ENCODE measurements at regions not wholly inside any gene's neighbourhood (a gene's known extent, or its start where the extent isn't known, plus 50 kb on each side); places are given as distances from the start of the nearest gene placed in this dataset.

GRCh38 chr22:49295465-49295743, 532.3 kb downstream of the BRD1 start:
- DNase-seq = no peak

GRCh38 chr22:49294656-49295464, 532.8 kb downstream of the BRD1 start:
- DNase-seq = no peak

- no peak for DNase-seq
Observed at GRCh38 chr22:49292909-49293308, 534.8 kb downstream of the BRD1 start.

GRCh38 chr22:49291781-49292180, 535.9 kb downstream of the BRD1 start:
- no peak for DNase-seq

- DNase-seq = no peak
Observed at GRCh38 chr22:49291169-49291568, 536.5 kb downstream of the BRD1 start.

- no peak for DNase-seq
Observed at GRCh38 chr22:49290711-49291110, 537.0 kb downstream of the BRD1 start.

- DNase-seq = no peak
Observed at GRCh38 chr22:49289822-49290679, 537.6 kb downstream of the BRD1 start.

GRCh38 chr22:49286181-49286760, 541.4 kb downstream of the BRD1 start:
- DNase-seq = no peak

- DNase-seq = no peak
Observed at GRCh38 chr22:49284931-49285330, 542.7 kb downstream of the BRD1 start.

- DNase-seq = no peak
Observed at GRCh38 chr22:49284056-49284784, 543.5 kb downstream of the BRD1 start.

- no peak for DNase-seq
Observed at GRCh38 chr22:49282596-49282995, 545.1 kb downstream of the BRD1 start.

GRCh38 chr22:49281467-49282340, 546.0 kb downstream of the BRD1 start:
- DNase-seq = no peak

GRCh38 chr22:49278340-49278739, 549.3 kb downstream of the BRD1 start:
- DNase-seq = no peak

GRCh38 chr22:49276567-49276966, 551.1 kb downstream of the BRD1 start:
- no peak for DNase-seq

GRCh38 chr22:49274754-49275380, 552.8 kb downstream of the BRD1 start:
- DNase-seq = no peak

- DNase-seq = no peak
Observed at GRCh38 chr22:49272546-49273125, 555.0 kb downstream of the BRD1 start.

- DNase-seq = no peak
Observed at GRCh38 chr22:49271831-49272230, 555.8 kb downstream of the BRD1 start.

- DNase-seq = no peak
Observed at GRCh38 chr22:49271369-49271727, 556.3 kb downstream of the BRD1 start.

- no peak for DNase-seq
Observed at GRCh38 chr22:49270595-49271368, 556.9 kb downstream of the BRD1 start.

- DNase-seq = no peak
Observed at GRCh38 chr22:49269928-49270327, 557.7 kb downstream of the BRD1 start.

- no peak for DNase-seq
Observed at GRCh38 chr22:49269371-49269770, 558.3 kb downstream of the BRD1 start.
